ENCODE measurements at regions not wholly inside any gene's neighbourhood (a gene's known extent, or its start where the extent isn't known, plus 50 kb on each side); places are given as distances from the start of the nearest gene placed in this dataset.

DNA sequence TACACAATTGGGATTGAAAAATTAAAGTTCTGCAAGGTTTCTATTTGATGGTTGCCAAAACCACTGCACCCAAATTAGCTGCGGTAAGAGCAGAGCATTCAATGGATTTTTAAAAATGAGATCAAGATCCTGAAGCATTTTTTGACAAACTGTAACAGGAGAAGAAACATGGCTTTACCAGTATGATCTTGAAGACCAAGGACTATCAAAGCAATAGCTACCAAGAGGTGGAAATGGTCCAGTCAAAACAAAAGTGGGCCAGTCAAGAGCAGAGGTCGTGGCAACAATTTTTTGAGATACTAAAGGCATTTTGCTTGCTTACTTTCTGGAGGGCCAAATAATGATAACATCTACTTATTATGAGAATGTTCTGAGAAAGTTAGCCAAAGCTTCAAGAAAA lies 186.8 kb downstream of the RDH14 start:
- no peak for DNase-seq

DNA sequence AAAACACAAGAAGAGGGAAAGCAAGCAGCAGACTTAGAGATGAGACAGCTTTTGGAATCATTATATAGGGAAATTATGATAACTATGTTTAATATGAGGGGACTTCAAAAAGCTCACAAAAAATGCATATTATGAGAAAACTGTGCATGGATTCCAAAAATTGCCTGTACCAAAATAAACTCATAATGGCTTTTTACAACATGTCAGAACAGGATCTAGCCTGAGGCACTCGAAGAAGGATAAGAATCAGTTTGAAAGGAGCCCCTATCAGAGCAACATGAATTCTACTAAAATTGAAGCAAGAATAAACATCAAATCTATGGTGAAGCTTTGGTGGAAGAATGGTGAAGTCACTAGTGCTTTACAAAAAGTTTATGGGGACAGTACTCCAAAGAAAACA lies 187.4 kb downstream of the RDH14 start:
- DNase-seq = no peak

DNA sequence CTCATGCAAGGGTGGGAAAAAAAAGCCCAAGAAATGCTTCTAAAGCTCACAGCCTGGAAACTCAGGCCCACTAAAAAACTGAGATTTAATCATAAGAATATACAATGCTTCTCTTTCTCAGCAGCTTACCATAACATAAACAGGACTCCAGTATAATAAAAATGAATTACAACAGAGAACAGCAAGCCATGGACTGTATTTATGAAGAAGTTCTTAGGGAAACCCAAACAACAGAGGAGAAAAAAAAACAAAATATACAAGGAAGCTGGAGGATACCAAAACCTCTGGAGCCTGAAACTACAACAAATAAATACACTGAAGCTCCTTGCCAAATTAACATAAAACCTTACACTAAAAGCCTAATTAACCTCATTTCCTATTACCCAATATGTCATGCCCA lies 187.8 kb downstream of the RDH14 start:
- no peak for DNase-seq

DNA sequence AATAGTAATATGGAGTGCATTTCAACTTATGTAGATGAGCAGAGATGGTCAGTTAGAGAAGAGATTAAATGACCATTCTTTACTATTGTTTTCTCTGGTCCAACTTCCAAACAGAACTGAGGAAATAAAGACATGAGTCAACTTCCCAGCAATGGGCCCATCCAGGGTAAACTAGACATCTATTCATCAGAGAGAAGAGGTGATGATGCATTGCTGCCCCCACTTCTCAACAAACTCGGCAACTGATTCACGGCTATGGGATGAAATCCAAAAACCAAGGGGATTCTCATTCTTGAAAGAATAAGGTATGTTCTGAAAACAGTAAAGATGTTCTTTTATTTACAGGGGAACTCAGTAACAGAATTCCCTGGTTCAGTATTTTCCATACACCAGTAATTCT lies 190.7 kb downstream of the RDH14 start:
- DNase-seq = no peak

DNA sequence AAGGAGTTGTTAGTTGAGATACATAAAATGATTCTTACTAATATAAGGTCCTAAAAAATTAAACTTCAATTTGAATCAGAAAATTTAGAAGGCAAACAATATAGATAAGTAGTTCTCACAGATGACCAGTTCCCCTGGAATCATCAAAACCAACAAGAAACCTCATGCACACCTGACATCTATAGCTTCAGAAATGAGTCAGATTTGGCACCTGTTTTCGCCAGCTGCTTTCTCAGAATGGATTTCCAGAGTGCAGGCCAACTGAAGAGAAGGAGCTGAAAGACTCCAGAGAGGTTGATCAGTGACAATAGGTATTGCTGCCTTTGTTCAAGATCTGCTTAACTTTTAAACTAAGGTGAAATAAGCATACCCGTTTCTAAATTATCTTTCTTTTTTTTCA lies 192.4 kb downstream of the RDH14 start:
- no peak for DNase-seq

DNA sequence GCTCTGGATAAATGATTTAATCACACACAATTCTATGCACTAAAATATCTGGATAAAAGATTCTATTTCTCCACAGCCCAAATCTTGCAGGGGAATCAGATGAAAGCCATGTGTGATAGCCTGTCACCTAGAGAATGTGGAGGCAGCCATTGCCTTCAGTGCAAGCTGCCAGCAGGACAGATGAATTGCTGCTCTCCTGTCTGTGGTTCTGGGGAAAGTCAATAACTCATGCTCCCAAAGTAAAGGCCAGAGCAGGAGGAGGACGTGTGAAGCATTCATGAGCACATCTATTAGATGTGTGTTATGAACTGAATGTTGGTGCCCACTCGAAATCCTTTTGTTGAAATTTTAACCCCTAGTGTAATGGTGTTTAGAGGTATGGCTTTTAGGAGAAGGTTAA lies 195.1 kb downstream of the RDH14 start:
- DNase-seq = no peak

DNA sequence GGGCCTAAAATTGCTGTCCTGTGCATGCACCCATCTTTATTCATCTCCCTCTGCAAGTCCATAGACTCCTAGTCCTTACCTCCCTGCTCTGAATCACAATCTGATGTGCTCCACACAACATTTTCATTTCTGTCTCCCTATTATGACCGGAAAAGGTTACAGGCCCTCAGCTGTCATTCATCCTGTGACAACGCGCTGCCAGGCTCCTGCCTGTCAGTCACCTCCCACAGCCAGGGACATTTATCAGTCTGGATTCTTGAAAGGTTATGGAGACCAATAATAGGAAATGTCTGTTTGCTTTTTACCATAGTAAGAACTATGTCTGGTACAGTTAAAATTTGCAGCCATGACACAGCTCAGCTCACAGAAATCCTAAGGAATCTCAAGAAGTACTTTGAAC lies 197.1 kb downstream of the RDH14 start:
- DNase-seq = no peak

DNA sequence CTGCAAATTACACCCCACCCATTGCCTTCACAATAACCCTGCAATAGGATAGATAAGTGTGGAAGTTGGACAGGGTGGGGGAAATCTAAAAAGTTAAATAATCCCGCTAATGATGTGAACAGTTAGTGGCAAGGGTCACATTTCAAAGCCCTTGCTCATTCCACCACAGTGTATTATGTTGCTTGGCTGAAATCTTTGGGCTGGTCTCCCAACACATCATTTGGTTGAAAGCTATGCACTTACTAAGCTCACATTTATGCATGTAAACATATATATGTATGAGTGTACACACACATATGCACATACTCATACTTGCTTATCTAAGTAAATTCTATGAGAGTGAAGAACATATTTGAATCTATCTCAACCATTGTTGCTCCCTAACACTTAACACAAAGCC lies 197.8 kb downstream of the RDH14 start:
- no peak for DNase-seq

DNA sequence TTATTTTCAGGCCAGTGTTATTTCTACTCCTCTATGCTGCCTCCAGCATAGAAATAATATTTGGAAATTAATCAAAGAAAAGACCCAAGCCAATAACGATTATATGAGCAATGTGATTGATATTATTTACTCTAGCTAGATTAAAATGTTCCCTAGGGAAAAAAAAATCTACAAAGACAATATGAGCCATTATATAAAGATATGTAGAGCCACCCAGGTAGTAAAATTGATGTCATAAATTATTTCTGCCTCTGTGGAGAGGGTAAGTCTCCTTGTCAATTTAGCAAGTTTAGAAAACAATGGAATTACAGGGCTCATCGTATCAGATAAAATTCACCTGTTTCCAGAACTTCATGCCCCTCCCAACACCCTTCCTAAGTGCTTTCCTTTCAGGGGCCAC lies 202.9 kb downstream of the RDH14 start:
- no peak for DNase-seq

DNA sequence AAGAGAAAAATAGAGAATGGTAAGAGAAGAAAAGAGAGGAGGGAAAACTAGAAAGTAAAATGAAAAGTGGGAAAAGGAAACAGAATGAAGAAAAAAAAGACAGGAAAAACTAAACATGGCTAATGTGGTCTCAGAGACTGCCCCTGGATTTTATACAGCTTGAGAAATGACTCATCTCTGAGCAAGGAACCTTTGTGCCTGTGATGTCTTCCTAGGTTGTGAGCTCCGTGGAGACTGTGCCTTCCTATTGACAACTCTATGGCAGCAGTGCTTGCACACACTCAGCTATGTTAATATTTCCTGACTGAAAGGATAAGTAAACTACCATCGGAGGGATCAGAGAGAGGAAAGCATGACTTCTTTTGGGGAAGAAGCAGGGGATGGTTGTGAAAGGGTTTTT lies 203.8 kb downstream of the RDH14 start:
- DNase-seq = no peak

DNA sequence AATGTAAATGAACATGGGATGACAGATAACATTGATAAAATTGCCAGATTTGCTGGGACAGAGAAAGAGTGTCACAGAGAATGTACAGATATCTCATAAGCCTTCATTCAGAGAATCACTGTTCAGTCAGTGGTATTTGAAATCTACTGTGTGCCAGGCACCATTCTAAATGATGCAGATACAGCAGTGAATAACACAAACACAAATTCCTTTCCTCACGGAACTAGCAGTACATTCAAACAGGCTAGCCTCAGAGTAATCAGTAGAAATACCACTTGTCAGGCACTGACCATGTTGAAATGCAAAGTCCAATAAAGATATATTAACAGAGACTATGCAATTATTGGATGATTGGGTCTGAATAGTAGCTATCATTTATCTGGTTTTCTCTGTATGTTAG lies 211.0 kb downstream of the RDH14 start:
- DNase-seq = no peak

DNA sequence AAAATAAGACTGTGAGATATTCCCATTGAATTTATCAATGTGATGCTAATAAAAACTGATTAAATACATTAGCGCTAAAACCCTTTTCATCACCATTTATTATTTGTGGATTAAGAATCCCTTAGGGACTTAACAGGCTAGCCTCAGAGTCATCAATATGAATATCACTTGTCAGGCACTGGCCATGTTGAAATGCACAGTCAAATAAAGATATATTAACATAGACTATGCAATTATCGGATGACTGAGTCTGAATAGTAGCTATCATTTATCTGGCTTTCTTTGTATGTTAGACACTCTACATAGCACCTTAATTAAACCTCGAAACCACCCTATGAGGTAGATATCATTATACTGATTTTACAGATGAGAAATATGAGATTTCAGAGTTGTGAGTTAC lies 213.6 kb downstream of the RDH14 start:
- no peak for DNase-seq

DNA sequence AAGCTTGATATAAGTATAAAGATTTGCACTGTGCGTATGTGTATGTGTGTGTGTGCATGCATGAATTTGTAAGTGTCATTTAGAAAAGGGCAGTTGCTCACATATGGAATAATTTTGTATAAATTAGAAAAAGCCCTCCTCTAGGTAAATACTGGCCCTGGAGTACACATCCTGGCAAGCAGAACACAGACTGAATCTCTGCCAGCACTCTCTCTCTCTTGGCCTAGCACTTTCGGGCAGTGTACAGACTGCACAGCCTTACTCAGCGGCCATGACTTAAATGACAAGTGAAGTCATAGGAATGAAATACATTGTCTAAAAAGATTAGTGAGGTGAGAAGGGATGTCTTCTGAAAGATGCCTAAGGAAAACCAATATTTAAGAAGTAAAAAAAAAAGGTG lies 214.1 kb downstream of the RDH14 start:
- no peak for DNase-seq

DNA sequence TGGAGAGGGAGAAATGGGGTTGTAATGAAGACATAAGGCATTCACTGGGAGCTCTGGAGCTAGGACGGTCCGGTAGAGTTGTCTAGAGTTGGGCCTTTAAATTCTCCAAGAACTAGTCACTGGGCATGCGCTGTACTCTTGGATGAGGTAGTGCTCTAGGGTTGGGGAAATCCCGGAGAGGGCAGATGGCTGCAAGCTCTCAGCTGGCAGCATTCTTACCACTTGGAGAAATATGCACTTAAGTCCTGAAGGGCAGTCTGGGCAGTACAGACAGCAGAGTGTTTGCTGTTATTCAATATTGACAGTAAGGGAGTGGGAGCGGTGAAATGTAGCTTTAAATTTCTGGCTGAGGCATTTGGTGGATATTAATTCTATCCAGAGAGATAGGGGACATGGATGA lies 214.6 kb downstream of the RDH14 start:
- no peak for DNase-seq

DNA sequence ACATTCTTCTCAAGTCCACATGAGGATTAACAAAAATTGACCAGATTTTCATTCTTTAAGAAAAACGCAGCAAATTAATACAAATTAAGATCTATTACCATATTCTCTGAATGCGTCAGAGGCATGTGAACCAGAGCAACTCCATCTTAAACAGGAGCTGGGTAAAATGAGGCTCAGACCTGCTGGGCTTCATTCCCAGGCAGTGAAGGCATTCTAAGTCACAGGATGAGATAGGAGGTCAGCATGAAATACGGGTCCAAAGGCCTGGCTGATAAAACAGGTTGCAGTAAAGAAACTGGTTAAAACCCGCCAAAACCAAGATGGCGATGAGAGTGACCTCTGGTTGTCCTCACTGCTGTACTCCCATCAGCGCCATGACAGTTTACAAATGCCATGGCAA lies 217.6 kb downstream of the RDH14 start:
- no peak for DNase-seq

DNA sequence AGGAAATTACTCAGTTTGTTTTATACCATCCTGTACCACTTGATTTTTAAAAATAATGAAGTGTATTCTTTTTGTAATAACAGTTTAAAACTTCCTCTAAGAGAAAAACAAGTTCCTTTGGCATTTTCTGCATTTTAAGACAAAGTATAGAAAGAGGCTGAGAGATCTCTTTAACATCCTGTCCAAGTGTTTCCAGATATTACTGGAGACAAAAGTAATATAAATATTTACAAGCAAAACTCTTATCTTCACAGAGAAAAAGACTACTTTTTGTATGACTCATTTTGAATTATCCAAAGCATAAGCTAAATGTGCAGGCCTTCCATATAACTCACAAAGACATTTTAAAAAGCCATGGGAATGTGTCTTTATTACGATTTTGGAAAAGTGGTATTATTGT lies 221.1 kb downstream of the RDH14 start:
- DNase-seq = no peak

DNA sequence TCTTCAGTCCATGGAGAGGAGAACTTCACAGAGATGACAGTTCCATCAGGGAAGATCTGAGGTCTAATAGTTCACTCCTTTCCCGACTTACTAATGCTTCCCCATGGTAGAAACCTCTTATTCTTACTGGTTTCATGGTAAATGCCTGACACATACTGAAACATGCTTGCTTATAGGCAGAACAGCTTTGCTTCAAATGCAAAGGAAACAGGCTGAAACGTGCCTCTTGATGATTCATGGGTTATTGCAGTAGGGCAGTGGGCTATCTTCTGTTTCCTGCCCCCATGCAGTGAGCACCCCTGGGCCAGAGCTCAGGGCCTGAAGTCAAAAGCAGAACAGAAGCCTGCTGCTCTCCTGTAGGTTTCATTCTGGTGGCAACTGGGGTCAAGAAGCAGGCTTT lies 223.5 kb downstream of the RDH14 start:
- no peak for DNase-seq

DNA sequence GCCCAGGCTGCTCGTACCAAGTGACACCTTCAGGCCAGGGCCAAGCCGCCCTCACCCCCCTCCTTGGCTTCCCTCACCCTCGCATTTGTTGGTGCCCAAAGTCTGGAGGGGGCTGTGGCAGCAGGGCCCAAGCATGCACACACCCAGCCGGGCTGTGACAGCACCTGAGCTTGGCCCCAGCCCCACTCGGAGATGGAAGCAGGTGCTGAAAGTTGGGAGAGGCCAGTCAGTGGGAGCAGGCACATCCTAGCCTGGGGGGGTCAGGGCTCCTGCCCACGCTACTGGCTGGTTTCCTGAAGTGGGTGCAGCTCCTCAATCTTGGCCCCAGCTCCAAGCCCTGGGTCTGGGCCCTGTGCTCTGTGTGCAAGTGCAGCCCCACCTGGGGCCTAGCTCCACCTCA lies 228.0 kb downstream of the RDH14 start:
- no peak for DNase-seq

DNA sequence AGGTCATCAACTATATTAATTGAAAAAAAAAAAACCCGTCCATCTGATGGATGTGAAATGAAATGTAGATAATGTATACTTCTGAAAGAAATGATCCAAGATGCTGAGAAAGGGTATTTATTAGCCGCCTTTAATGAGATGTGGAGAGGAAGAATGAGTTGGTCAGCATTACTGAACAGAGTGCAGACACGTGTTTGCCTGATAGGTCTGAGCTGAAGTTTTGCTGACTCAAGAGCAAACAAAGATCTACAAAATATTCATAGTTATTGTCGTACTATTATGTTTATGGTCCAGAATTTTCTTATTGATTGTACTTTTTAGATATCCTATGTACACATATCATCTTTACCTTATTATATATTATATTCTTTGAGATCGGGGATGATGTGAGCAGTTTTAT lies 235.3 kb downstream of the RDH14 start:
- no peak for DNase-seq

DNA sequence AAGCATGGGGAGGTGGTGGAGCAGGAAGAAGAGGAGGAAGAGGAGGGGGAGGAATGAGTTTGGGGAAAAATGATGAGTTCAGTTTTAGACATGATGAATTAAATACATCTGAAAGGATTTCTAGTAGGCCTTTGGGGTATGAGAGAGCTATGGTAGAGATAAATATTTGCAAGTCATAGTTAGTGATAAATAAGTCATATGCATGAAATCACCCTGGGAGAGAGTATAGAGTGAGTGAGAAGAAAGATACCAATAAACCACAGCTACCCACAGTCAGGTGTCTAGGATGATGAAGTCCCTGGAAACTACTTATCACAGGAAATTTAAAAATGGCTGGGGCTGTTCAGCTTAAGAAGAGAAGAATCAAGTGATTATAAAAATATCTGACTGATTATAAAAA lies 240.5 kb downstream of the RDH14 start:
- no peak for DNase-seq

DNA sequence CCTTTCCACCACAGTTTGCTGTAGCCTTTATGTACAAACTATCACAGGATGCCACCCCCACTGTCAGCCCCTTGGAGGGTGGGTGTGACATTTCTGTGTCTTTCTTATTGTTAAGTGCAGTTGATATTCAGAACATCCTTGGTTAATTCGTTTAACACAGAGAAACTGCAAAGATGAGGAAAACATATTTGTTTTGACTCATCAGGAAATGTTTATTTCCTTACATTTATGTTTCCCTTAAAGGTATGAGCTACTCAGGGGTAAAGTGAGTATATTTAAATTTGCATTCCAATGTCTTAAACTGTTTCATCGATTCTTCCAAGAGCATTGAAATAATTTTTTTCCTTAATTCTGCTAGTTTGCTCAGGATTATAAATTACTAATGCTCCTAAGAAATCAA lies 243.4 kb downstream of the RDH14 start:
- DNase-seq = no peak

DNA sequence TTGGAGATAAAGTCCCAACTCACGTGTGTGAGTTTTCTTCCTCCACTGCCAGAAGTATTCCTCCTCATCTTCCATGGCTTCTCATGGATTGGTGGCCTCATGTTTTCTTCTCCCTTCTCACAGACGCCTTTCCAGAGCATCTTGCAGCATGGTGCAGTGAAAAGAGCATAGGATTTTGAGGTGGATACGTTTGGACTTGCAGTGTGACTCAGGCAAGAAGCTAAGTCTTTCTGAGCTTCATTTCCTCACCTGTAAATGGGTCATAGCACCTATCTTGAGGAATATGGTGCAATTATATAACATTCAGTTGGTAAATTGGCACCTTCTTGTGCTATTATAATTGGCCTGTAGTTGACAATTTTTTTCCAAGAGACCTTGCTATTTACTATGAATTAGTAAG lies 247.6 kb downstream of the RDH14 start:
- DNase-seq = no peak

DNA sequence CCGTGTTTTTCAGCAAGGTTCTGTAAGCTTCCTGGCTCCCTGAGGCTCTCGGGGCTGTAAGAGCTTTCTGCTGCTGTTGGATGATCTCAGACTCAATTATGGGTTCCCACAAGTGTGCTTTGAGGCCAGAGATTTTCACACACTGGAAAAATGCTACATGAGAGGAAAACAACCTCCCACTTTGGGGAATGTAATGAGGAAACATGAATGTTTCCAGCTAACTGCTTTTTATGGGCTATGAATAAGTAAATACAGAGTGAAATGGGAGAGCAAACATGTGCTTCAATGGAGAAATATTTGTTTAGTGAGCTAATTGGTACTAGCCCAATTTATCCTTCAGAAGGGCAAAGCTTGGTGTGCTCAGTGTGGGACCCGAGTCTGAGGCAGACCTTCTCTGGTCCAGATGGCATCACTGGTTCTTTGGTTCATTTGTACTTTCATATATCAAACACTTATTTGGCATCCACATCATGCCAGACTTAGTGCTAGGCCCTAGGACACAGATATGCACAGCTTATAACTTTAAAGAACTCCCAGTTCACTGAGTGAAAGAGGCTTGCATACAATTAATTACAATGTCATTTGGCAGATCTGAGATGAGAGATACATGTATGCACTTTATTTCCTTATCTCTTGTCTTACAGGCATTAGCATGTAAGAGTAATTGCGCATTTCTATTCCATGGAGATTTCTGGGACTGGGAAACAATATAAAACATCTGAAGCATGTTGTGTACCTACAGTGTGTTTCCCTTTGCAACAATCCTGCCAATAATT lies 248.8 kb downstream of the RDH14 start:
- no peak for DNase-seq

DNA sequence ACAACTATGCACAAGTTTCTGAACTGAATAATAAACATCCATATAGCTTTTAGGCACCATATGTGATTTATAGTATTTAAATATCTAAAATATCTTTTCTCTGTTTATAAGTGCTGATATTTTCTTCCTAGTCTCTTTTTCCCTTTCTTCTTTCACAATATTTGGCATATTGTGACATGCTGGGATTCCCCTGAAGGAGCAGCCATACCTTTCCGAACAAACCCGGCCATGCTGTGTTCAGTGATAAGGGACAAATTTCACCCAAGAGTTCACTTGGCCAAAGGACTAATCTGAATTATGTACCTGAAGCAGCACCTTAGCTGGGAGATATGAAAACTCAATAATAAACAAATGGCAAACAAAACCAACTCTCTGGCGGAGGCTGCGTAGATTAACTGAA lies 250.8 kb downstream of the RDH14 start:
- DNase-seq = no peak

DNA sequence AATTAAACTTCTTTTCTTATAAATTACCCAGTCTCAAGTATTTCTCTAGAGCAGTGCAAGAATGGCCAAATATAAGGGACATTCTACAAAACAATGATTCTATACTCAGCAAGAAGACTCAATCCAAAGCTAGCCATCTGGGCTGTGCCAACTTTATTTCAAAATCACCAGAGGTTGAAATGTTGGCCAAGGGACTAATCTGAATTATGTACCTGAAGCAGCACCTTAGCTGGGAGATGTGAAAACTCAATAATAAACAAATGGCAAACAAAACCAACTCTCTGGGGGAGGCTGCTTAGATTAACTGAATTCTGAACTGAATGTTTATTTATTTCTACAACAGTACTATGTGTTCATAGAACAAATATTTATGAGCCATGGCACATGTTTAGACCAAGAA lies 251.3 kb downstream of the RDH14 start:
- DNase-seq = no peak

DNA sequence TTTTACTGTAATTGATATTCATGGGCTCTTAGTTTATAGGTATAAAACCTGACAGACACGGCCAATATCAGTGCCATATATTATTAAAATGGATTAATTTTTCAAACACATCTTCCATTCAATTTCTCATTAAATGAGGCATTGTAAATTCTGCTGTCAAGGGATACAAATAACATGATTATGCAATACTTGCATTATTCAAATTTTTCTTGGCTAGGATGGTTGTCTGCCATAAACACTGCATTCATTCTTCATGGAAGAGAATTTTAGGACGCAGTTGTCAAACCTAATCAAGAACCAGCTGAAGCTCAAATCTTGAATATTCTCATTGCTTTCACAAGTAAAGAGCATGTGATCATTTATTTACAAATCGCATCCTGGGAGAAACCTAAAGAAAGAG lies 255.6 kb downstream of the RDH14 start:
- no peak for DNase-seq

Measured in CD4-positive, alpha-beta T cell treated with Interleukin-4 for 4 hours (primary cell).